OCI-LY3 (cell line): ENCODE measurements at regions not wholly inside any gene's neighbourhood (a gene's known extent, or its start where the extent isn't known, plus 50 kb on each side); places are given as distances from the start of the nearest gene placed in this dataset.
"Not testable (repeated sequence)": the region's sequence is repeated elsewhere in the genome, so short reads cannot be mapped to it uniquely, and the experiment has no call there.

Experiments
- H2AFZ ChIP-seq: fragments of 200-600, 300-600 bp; shearing (Covaris generic); 2 replicates; pipeline ENCODE4 v1.6.0; 2014; ENCODE audit warnings: antibody characterized with exemption, low read depth, low read length
- H3K27ac ChIP-seq: fragments of 200-600, 300-600 bp; sonication (generic); 2 replicates; pipeline ENCODE4 v1.5.1; 2014; ENCODE audit warnings: mild to moderate bottlenecking, low read length, moderate library complexity, mixed read lengths
- H3K27me3 ChIP-seq: fragments of 200-600, 300-600 bp; sonication (generic); 2 replicates; pipeline ENCODE4 v1.6.1; 2014; ENCODE audit warnings: low read depth, low read length, mixed read lengths
- H3K36me3 ChIP-seq: fragments of 200-600, 300-600 bp; sonication (generic); replicated peaks from 2 replicates; pipeline ENCODE3; 2014; ENCODE audit warnings: low read depth, low read length, mixed read lengths
- H3K4me1 ChIP-seq: fragments of 300-600, 200-600 bp; sonication (generic); 2 replicates; pipeline ENCODE4 v1.6.1; 2014; ENCODE audit warnings: low read length, mixed read lengths
- H3K4me2 ChIP-seq: fragments of 200-600, 300-600 bp; sonication (generic); 2 replicates; pipeline ENCODE4 v1.6.1; 2014; ENCODE audit warnings: low read length, mixed read lengths
- H3K4me3 ChIP-seq: fragments of 300-600, 200-600 bp; sonication (generic); 2 replicates; pipeline ENCODE4 v1.5.1; 2014; ENCODE audit warnings: antibody characterized with exemption, mild to moderate bottlenecking, low read length, moderate library complexity
- H3K79me2 ChIP-seq: fragments of 300-600, 200-600 bp; shearing (Covaris generic); 2 replicates; pipeline ENCODE4 v1.6.1; 2014; ENCODE audit warnings: mild to moderate bottlenecking, low read length, mixed read lengths
- H3K9ac ChIP-seq: fragments of 300-600, 200-600 bp; shearing (Covaris generic); 2 replicates; pipeline ENCODE4 v1.6.0; 2014; ENCODE audit warnings: mild to moderate bottlenecking, low read length, moderate library complexity
- H3K9me3 ChIP-seq: fragments of 200-600, 300-600 bp; shearing (Covaris generic); 2 replicates; pipeline ENCODE4 v1.6.1; 2014; ENCODE audit warnings: low read length, mixed read lengths; ENCODE audit not compliant: insufficient read depth
- H4K20me1 ChIP-seq: fragments of 200-600, 300-600 bp; sonication (generic); 2 replicates; pipeline ENCODE4 v1.6.1; 2016; ENCODE audit warnings: low read length, mixed read lengths; ENCODE audit not compliant: insufficient read depth
- EZH2phosphoT487 ChIP-seq: fragments of 200-600 bp; shearing (Covaris generic); IDR thresholded peaks from 2 replicates; pipeline ENCODE4 v1.6.1; 2018; ENCODE audit warnings: antibody characterized with exemption, mixed run types, low read depth
- TF ChIP-seq, protein P1 (sequence below): fragments of 200-600, 300-600 bp; sonication (generic); IDR thresholded peaks from 2 replicates; pipeline ENCODE4 v1.5.1; 2014; ENCODE audit warnings: antibody characterized with exemption, low read length, low read depth

DNA sequence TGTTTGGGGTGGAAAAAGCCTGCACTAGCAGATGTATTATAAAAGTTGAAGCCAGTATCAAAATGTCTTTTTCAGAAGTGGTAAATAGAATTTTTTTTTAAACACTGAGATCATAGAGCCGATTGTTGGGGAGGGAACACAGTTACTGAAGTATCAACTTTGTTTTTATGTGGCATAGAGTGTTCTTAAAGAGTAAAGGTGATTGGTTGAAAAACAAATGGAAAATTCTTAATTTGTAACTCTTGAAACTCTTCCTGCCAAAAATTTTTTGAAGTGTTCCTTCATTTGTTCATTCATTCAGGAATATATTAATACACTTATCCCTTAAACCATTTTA, 83.3 kb downstream of the DISP1 start:
- H3K79me2 ChIP-seq, result no peaks in the 10 kb centered on the region
- no peak overlapping the region for H3K4me3 ChIP-seq
- no peak overlapping the region for H2AFZ ChIP-seq
- H3K27ac ChIP-seq, result no peak overlapping the region
- peak overlapping the region; percentile 23; the same call in 1 of the 2 replicates for H3K4me2 ChIP-seq
- H4K20me1 ChIP-seq, result no peaks in the 10 kb centered on the region
- H3K9me3 ChIP-seq, result no peaks in the 10 kb centered on the region
- no peaks in the 10 kb centered on the region for H3K36me3 ChIP-seq
- TF ChIP-seq, protein P1, sequence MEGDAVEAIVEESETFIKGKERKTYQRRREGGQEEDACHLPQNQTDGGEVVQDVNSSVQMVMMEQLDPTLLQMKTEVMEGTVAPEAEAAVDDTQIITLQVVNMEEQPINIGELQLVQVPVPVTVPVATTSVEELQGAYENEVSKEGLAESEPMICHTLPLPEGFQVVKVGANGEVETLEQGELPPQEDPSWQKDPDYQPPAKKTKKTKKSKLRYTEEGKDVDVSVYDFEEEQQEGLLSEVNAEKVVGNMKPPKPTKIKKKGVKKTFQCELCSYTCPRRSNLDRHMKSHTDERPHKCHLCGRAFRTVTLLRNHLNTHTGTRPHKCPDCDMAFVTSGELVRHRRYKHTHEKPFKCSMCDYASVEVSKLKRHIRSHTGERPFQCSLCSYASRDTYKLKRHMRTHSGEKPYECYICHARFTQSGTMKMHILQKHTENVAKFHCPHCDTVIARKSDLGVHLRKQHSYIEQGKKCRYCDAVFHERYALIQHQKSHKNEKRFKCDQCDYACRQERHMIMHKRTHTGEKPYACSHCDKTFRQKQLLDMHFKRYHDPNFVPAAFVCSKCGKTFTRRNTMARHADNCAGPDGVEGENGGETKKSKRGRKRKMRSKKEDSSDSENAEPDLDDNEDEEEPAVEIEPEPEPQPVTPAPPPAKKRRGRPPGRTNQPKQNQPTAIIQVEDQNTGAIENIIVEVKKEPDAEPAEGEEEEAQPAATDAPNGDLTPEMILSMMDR, result no peak
- no peak for TF ChIP-seq EZH2phosphoT487
- H3K9ac ChIP-seq, result no peak overlapping the region
- H3K27me3 ChIP-seq, result no peaks in the 10 kb centered on the region
- no peaks in the 10 kb centered on the region for H3K4me1 ChIP-seq

DNA sequence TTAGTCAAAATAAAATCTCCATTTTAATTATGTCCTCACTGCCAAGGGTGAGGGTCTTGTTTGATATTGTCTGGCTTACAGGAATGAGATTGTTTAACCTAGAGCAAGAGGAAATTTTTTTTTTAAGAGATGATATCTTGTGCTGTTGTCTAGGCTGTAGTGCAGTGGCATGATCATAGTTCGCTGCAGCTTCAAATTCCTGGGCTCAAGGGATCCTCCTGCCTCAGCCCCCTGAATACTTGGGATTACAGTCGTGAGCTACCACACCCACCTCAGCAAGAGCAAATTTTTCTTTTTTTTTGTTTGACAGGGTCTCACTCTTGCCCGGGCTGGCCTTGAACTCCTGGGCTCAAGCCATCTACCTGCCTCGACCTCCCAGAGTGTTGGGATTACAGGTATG, 84.6 kb downstream of the DISP1 start:
- no peaks in the 10 kb centered on the region for H3K4me1 ChIP-seq
- H3K36me3 ChIP-seq, result no peaks in the 10 kb centered on the region
- no peaks in the 10 kb centered on the region for H3K9me3 ChIP-seq
- TF ChIP-seq, protein P1, result no peak
- TF ChIP-seq EZH2phosphoT487, result no peak
- H3K9ac ChIP-seq, result no peak overlapping the region
- H3K79me2 ChIP-seq, result no peaks in the 10 kb centered on the region
- no peak overlapping the region for H2AFZ ChIP-seq
- no peaks in the 10 kb centered on the region for H4K20me1 ChIP-seq
- H3K27ac ChIP-seq, result no peak overlapping the region
- no peak overlapping the region for H3K4me2 ChIP-seq
- H3K4me3 ChIP-seq, result no peak overlapping the region
- H3K27me3 ChIP-seq, result no peaks in the 10 kb centered on the region

DNA sequence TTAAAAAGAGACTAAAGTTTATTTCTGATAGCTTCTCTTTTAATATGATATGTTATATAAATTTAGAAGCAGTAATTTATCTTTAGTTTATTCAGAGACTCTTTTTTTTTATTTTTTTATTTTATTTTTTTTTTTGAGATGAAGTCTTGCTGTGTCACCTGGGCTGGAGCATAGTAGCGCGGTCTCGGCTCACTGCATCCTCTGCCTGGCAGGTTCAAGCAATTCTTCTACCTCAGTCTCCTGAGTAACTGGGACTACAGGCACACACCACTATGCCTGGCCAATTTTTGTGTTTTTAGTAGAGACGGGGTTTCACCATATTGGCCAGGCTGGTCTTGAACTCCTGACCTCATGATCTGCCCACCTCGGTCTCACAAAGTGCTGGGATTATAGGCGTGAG, 89.6 kb downstream of the DISP1 start:
- TF ChIP-seq, protein P1, result no peak
- no peak for TF ChIP-seq EZH2phosphoT487
- Histone ChIP-seq H3K4me1 (no peaks in the 10 kb centered on the region), H3K9ac (no peak overlapping the region), H3K4me3 (no peak overlapping the region), H3K4me2 (no peak overlapping the region), H3K36me3 (no peaks in the 10 kb centered on the region), H3K79me2 (no peaks in the 10 kb centered on the region), H3K27ac (no peak overlapping the region), H3K27me3 (no peaks in the 10 kb centered on the region), H2AFZ (no peak overlapping the region), H4K20me1 (no peaks in the 10 kb centered on the region), H3K9me3 (no peaks in the 10 kb centered on the region)

DNA sequence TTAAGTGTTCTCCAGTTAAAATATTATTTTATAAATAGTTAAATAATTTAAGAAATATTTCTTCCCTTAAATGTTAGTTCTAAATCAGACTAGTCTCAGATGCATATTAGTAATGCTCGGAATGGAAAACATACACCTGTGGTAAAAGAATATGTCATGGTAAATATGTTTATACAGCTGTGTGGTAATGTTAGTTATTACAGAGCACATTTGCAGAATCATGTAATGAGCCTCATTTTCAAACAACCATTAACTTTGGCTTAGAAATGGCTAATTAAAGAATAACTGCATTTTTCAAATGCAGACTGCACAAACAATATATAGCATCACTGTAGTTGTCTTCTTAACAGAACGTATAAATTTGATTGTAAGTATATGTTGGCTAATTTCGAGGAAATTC, 90.3 kb downstream of the DISP1 start:
- Histone ChIP-seq H3K9me3 (no peaks in the 10 kb centered on the region), H2AFZ (no peak overlapping the region), H3K36me3 (no peaks in the 10 kb centered on the region), H3K9ac (no peak overlapping the region), H3K4me2 (no peak overlapping the region), H3K4me1 (no peaks in the 10 kb centered on the region), H3K27me3 (no peaks in the 10 kb centered on the region), H4K20me1 (no peaks in the 10 kb centered on the region), H3K27ac (no peak overlapping the region), H3K4me3 (no peak overlapping the region), H3K79me2 (no peaks in the 10 kb centered on the region)
- no peak for TF ChIP-seq EZH2phosphoT487
- TF ChIP-seq, protein P1, result no peak

DNA sequence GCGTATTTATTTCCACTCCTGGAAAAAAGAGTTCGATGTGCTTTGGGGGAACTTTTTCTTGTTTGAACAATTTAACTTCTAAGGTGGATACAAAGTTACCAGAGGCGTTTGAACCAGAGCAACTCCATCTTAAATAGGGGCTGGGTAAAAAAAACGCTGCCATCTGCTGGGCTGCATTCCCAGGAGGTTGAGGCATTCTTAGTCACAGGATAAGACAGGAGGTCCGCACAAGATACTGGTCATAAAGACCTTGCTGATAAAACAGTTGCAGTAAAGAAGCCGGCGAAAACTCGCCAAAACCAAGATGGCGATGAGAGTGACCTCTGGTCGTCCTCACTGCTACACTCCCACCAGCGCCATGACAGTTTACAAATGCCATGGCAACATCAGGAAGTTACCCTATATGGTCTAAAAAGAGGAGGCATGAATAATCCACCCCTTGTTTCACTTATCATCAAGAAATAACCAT, 91.5 kb downstream of the DISP1 start:
- H3K9ac ChIP-seq, H3K9me3 ChIP-seq, H3K79me2 ChIP-seq, H3K27ac ChIP-seq, H3K36me3 ChIP-seq, H3K27me3 ChIP-seq, H2AFZ ChIP-seq, H3K4me2 ChIP-seq, H4K20me1 ChIP-seq, H3K4me3 ChIP-seq, H3K4me1 ChIP-seq: not testable (repeated sequence)
